ENCODE measurements at regions not wholly inside any gene's neighbourhood (a gene's known extent, or its start where the extent isn't known, plus 50 kb on each side); places are given as distances from the start of the nearest gene placed in this dataset.

DNA sequence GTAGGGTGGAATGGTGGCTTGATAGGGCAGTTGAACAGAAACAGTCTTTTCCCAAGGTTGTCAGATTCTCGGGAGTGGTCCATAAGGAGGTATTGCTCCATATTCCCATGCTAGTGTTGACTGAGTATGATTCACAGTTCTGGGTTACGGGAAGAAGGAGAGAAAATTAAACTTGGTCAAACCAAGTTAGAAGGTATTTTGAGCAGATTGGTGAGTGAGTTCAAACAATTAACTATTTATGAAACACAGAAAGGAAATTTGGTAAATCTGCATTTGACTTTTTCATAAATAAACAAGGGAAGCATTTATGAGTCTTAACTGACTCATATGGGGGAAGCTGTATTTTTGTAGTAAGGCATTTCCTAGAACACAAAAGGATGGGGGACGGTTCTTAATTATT lies 2419.4 kb downstream of the PCDH9 start:
- H3K27ac ChIP-seq, result no peak overlapping the region
- H3K4me3 ChIP-seq, result no peak overlapping the region

DNA sequence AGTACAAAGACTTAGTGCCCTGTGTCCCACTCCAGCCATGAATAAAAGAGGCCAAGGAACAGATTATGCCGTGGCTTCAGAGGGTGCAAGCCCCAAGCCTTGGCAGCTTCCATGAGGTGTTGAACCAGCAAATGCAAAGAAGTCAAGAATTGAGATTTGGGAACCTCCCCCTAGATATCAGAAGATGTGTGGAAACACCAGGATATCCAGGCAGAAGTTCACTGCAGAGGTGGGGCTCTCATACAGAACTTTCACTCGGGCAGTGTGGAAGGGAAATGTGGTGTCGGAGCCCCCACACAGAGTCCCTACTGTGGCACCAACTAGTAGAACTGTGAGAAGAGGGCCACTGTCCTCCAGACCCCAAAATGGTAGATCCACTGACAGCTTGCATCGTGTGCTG lies 2421.4 kb downstream of the PCDH9 start:
- no peak overlapping the region for H3K27ac ChIP-seq

DNA sequence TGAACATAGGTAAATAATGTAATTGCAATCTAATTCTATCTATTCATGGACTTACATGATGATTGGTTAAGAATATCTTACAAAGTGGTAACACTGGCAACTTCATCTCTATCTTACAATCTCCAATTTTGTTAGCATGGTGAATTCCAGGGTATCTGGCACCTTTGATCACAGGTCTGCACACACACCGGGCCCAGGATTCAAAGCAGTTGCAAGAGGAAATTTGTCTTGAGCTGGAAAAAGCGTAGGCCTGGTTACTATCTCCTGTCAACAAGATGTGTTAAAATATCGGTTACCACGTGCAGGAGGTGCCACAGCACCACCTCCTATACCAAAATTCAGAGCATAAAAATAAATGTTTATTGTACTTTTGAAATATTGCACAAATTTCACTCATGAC lies 2428.4 kb downstream of the PCDH9 start:
- no peak overlapping the region for H3K4me3 ChIP-seq

More for the DNA sequence above, 2421.4 kb downstream of the PCDH9 start:
- H3K4me3 ChIP-seq, result no peak overlapping the region

DNA sequence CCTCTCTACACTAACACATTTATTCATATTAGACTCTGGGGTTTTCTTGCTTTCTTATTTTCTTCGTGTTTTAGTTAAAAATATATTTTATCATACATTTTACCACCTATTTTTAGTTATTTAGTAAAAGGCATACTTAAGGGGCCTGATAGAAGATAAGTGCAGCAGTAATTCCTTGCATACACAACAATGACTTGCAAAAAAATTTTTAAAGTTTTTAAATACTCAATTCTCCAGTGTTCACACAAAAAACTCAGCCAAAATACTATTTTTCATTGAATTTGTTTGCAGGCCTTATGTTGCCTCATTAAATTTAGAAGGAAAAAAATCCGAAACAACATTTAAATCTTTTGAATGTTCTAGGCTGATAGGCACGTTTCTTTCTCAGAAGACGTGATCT lies 2431.7 kb downstream of the PCDH9 start:
- no peak overlapping the region for H3K4me3 ChIP-seq
- H3K27ac ChIP-seq, result no peak overlapping the region

More for the DNA sequence above, 2428.4 kb downstream of the PCDH9 start:
- H3K27ac ChIP-seq, result no peak overlapping the region

DNA sequence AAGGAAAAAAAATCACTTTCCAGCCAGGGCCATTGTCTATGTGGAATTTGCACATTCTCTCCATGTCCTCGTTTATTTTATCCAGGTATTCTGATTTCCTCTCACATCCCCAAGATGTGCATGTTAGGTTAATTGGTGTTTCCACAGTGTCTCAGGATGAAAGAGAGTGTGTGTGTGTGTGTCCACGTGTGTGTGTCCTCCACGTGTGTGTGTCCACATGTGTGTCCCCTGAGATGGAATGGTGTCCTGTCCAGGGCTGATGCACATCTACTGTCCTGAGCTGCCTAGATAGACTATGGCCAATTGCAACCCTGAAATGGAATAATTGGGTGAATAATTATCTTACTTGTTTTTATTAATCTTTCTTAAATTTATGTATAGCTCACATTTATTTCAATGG lies 2436.5 kb downstream of the PCDH9 start:
- H3K4me3 ChIP-seq, result no peak overlapping the region
- H3K27ac ChIP-seq, result no peak overlapping the region

DNA sequence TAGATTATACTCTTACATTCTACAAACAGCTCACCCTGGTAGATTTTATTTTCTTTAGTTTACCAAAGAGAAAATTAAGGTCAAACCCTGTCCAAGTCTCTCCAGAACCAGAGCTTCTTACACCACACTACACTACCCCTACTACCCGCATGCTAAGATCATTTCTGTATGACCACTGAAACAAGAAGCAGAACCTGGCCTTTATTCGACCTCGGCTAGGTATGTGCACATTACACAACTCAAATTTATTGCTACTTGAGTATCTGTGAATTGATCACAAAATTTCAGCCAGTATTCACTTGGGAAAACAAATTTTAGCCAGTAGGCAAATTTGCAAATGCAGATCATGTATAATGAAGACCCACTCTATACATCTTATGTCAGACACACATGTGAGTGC lies 2437.0 kb downstream of the PCDH9 start:
- H3K27ac ChIP-seq, result no peak overlapping the region
- H3K4me3 ChIP-seq, result no peak overlapping the region

DNA sequence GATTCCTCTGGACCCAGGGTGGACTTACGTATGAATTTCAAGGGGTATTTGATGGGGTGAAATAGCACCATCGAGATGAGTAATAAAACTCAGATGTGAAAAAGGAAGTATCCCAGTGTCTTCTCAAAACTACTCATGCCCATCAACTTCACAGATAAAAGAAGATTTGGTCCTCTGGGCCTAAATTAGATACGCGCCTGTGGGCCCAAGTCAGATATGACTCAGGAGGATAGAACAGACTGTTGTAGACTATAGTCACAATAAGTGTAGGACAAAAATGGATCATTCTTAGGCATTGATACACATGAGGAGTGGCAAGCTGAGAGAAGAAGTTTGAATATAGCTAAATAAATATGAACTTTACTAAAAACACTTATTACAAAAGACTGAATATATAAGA lies 2438.8 kb downstream of the PCDH9 start:
- Histone ChIP-seq H3K27ac (no peak overlapping the region), H3K4me3 (no peak overlapping the region)

DNA sequence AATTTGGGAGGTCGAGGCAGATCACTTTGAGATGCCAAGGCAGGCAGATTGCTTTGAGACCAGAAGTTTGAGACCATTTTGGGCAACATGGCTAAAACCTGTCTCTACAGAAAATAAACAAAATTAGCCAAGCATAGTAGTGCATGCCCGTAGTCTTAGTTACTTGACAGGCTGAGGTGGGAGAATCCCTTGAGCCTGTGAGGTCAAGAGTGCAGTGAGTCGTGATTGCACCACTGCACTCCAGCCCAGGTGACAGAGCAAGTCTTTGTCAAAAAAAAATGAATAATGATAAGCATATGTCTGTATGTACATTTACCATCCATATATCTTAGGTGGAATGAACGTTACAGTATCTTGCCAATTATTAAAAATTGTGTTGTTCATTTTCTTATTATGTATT lies 2447.7 kb downstream of the PCDH9 start:
- Histone ChIP-seq H3K27ac (no peak overlapping the region), H3K4me3 (no peak overlapping the region)

DNA sequence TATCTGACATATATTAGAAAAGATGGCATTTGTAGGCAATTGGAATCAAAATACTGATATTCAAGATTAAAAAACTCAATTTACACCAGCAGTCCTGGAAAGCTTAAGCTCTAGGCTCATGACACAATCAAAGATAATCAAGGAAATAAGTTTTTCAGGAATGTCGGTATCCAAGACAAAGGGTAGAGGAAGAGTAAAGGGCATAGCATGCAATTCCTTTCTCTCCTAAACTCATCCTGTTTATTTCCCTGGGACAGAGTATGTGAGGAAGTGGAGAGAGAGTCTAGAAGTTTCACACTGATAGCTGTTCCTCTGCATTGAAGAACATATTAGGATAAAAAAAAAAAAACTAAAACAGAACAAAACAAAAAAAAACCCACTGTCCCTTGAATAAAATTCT lies 2452.1 kb downstream of the PCDH9 start:
- H3K4me3 ChIP-seq, result no peak overlapping the region

DNA sequence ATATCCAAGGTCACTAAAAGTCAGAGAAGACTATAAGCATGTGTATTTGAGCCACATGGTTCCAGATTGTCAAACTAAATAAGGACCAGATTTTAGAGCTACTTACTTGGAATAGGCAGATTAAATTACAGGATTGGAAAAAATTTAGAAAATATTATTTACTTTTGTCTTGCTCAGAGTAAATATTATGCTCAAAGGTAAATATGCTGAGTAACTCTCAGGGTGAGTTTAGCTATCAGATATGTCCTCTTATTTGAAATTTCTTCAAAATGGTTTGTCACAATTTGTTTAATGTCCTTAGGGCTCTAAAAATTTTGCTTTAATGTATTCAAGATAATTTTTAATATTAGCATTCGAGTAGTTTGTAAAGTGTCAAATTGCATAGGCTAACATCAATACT lies 2455.2 kb downstream of the PCDH9 start:
- no peak overlapping the region for H3K27ac ChIP-seq
- H3K4me3 ChIP-seq, result no peak overlapping the region

More for the DNA sequence above, 2452.1 kb downstream of the PCDH9 start:
- H3K27ac ChIP-seq, result no peak overlapping the region

DNA sequence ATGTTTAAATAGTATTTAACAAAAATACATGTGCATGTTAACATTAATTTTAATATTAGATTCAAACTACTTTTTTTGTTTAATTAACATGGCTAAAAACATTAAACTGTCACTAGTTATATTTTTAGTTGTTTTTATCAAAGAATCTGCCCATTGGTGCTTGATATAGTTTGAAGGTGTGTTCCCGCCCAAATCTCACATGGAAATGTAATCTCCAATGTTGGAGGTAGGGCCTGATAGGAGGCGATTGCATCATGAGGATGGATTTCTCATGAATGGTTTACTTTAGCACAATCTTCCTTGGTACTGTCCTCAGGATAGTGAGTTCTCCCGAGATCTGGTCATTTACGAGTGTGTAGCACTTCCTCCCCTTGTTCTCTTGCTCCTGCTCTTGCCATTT lies 2459.4 kb downstream of the PCDH9 start:
- H3K4me3 ChIP-seq, result no peak overlapping the region

DNA sequence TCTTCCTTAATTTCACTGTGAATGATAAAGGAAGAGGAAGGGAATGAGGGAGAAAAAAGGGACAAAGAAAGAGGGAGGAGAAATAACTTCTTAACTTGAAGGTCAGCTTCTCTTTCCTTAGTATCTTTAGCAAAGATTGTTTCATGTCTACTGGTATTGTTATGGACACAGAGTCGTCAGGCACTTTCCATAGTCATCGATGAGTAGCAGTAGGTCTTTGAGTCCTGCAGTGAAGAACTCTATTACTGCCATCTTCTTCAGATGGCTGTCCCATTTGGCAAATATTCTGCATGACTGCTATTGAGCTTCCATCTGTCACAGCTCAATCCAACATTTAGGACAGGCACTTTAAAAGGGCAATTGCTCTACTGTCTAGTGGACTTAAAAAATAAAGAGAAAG lies 2463.1 kb downstream of the PCDH9 start:
- Histone ChIP-seq H3K27ac (no peak overlapping the region), H3K4me3 (no peak overlapping the region)

More for the DNA sequence above, 2459.4 kb downstream of the PCDH9 start:
- no peak overlapping the region for H3K27ac ChIP-seq

DNA sequence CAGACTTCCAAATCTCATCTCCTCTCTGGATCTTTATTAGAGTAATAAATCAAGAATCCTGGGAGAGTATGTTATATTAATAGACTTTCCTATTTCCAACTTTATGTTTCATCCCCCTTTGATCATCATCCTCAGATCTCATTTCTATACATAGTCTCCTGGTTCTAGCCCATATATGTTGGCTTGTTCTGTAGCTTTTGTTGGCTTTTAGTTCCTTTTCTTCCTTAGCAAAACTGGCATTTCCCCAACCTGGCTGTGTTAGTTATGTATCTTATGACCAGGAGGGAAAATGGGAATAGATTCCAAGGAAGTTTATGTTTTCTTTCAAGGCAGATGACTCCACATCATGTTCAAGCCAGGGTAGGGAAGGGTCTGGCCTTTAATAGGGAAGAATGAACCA lies 2464.5 kb downstream of the PCDH9 start:
- Histone ChIP-seq H3K4me3 (no peak overlapping the region), H3K27ac (no peak overlapping the region)

DNA sequence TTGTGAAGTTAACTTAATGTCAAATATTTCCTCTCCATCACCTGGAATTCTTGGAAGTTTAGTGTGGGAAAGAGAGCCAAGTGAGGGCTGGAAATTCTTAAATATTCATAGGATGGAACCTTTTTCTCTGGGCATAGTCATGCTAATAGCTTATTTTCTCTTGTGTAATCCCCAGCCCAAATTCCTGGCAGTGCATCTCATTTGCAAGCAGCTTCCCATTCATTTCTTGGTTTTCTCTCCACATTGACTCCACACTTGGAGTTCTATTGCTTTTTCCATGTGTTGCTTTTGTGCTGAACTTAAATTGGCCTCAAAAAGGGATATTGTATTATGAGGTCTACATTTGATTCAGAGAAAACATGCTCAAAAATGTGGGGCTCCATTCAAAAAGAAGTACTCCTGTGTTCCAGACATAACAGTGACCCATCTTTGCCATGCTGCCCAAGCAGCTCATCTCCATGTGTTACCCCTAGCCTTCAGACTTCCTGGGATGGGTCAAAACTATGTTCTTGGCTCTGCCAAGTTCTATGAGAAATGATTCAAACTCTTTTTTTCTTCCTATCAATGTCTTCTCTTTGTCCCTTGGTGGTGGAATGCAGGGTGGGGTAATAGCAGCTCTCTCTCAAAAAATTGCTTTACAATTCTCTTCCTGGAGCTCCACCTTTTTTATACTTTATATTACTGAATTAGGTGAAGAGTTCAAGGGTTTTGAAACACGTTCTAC lies 2471.5 kb downstream of the PCDH9 start:
- Histone ChIP-seq H3K4me3 (no peak overlapping the region), H3K27ac (no peak overlapping the region)

DNA sequence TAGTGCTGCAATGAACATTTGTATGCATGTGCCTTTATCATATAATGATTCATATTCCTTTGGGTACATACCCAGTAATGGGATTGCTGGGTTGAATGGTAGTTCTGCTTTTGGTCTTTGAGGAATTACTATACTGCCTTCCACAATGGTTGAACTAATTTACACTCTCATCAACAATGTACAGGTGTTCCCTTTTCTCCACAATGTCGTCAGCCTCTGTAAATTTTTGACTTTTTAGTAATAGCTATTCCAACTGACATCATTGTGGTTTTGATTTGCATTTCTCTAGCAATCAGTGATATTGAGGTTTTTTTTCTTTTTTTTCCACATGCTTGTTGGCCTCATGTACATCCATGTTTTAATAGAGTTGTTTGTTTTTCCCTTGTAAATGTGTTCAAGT lies 2473.5 kb downstream of the PCDH9 start:
- no peak overlapping the region for H3K27ac ChIP-seq
- H3K4me3 ChIP-seq, result no peak overlapping the region

DNA sequence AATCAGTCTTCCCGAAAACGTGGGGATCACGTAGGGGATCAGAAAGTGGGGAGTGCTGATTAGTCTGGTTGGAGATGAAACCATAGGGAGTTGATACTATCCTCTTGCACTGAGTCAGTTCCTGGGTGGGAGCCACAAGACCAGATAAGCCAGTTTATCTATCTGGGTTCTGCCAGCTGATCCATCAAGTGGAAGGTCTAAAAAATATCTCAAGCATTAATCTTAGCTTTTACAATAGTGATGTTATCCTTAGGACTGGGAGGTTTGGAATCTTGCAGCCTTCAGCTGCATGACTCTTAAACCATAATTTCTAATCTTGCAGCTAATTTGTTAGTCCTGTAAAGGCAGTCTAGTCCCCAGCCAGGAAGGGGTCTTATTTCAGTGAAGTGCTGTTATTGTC lies 2474.2 kb downstream of the PCDH9 start:
- Histone ChIP-seq H3K27ac (no peak overlapping the region), H3K4me3 (no peak overlapping the region)

DNA sequence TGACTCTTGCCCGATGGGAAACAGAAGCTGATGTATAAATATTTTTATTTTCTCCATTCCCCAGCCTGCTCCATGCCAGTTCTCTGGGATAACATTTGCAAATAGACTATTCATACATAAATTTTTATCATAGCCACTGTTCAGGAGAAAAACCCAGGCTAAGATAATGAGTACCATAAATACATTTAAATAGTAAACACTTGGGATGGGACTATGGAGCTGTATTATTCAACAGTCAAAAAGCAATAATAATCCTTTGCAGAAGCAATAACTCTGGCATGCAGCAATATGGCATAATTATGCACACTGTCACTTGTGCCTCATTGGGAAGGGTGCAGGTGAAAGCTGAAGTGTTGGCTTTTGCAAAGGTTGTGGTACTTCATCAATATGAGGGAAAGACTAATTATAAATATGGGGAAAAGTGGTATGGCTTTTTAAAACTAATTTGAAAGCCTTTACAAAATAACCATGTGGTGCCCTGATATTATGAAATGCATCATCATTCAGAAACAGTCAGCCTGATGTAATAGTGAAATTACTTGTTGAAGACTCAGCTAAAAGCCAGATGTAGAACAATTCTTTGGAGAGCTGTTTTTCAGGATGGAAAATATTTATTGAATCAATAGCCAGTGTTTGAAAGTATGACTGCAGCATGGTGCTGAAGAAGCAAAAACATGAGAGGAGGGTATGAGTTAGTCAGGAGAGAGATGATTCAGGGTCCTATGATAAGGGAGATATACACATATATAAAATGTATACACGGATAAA lies 2476.7 kb downstream of the PCDH9 start:
- H3K27ac ChIP-seq, result no peak overlapping the region
- H3K4me3 ChIP-seq, result no peak overlapping the region

DNA sequence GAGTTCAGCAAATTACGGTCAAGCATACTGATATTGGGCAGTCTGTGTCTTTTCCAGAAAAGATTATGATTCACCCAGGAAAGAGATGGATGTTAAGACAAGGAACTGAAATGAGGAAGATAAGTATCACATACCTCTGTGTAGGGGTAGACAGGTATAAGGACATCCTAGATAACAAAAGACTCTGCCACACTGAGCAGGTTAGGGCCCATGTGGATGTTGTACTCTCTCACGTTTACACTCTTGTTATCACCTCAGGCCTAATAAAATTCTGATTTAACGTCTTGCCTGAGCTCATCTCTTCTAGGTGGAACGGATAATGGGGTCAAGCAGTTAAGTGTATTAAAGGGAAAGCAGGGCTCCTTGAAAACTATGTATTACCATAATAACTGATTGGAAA lies 2480.8 kb downstream of the PCDH9 start:
- Histone ChIP-seq H3K4me3 (no peak overlapping the region), H3K27ac (no peak overlapping the region)

DNA sequence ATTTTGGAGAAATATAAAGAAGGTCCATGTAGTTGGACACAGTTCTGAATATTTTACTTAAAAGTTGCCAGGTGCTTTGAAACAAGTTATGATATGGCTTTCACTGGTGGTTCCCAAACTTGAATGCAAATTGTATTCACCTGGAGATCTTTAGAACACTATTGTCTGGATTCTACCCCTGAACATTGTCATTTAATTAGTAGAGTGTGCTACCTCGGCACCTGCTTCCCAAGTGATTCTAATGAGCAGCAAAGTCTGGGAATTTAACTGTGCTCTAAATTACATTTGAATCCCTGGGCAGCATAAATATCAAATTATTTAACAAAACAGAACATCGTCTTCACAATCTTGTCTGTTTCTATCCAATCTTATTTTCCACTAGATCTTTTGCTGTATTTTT lies 2483.3 kb downstream of the PCDH9 start:
- no peak overlapping the region for H3K27ac ChIP-seq
- H3K4me3 ChIP-seq, result no peak overlapping the region

DNA sequence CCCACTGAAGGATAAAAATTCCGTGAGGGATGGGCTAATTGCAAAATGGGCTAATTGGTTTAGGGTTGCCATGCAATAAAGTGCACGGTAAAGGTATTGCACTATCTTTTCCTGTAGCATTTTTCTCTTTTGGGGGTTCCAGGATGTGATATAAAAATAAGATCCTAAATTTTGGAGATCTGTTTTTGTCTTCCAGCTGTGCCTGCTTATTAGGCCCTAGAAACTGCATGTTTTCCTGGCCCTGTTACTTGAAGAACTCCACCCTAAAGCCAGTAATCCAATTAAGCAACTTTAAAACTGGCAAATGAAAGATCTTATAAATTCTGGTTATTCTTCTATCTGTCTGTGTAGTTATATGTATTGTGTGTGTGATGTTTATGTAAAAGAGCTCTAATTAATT lies 2489.6 kb downstream of the PCDH9 start:
- no peak overlapping the region for H3K4me3 ChIP-seq
- no peak overlapping the region for H3K27ac ChIP-seq

DNA sequence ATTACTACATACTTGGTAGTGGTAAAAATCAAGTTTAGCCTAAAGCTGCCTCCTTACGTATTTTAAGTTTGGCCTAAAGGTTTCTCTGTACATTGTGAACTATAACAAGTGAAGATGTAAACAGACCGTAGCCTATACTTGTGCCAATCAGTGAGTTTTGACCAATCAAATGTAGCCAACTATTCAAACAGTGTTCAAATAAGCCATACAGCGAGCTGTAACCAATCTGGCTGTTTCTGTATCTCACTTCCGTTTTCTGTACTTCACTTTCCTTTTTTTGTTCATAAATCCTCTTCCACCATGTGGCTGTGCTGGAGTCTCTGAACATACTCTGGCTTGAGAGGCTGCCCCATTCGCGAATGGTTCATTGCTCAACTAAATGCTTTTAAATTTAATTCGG lies 2504.6 kb downstream of the PCDH9 start:
- Histone ChIP-seq H3K4me3 (no peak overlapping the region), H3K27ac (no peak overlapping the region)

DNA sequence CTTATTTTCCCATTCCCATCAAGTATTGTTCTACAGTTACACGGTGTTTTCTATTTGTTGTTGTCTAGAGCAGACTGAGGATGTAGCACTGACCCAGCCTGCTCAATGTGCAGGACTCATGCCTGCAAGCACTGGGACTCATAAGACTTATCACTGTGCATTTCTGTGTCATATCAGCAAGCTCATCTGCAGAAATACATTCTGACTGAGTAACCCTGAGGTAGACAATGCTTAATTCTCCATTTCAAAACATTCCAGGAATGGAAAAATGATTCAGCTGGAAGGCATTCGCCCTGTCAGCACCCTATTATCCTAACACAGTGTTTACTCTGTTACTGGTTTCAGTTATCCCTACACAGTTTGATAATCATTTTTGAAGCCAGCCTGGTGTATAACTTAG lies 2506.4 kb downstream of the PCDH9 start:
- H3K27ac ChIP-seq, result no peak overlapping the region
- H3K4me3 ChIP-seq, result no peak overlapping the region

All from skin epidermis (tissue), 12 donors.